Endodermal cell (in vitro differentiated cells): ENCODE measurements at regions not wholly inside any gene's neighbourhood (a gene's known extent, or its start where the extent isn't known, plus 50 kb on each side); places are given as distances from the start of the nearest gene placed in this dataset.

Experiments
- DNase-seq: peaks from one replicate; pipeline ENCODE4 v3.0.0-alpha.2; 2017
- H3K27ac ChIP-seq: 2 replicates; pipeline ENCODE4 v1.5.1; 2013; ENCODE audit warnings: mild to moderate bottlenecking, low read depth, low read length, moderate library complexity
- H3K27me3 ChIP-seq: 2 replicates; pipeline ENCODE4 v1.6.1; 2013; ENCODE audit warnings: mild to moderate bottlenecking, low read length, moderate library complexity; ENCODE audit not compliant: insufficient read depth, control insufficient read depth, poor library complexity, severe bottlenecking
- H3K36me3 ChIP-seq: 2 replicates; pipeline ENCODE4 v1.7.0; 2013; ENCODE audit warnings: mild to moderate bottlenecking, low read length, moderate library complexity; ENCODE audit not compliant: control insufficient read depth, insufficient read depth
- H3K4me1 ChIP-seq: one replicate; pipeline ENCODE4 v1.7.0; 2013; ENCODE audit warnings: low read length; ENCODE audit not compliant: control insufficient read depth, insufficient read depth
- H3K4me3 ChIP-seq: 2 replicates; pipeline ENCODE4 v1.5.1; 2013; ENCODE audit warnings: mild to moderate bottlenecking, low read length, moderate library complexity
- H3K9ac ChIP-seq: 2 replicates; pipeline ENCODE4 v1.6.1; 2013; ENCODE audit warnings: mild to moderate bottlenecking, low read length, moderate library complexity; ENCODE audit not compliant: poor library complexity, severe bottlenecking; ENCODE audit errors: extremely low read depth
- H3K9me3 ChIP-seq: 2 replicates; pipeline ENCODE4 v1.6.1; 2013; ENCODE audit warnings: mild to moderate bottlenecking, low read length, moderate library complexity; ENCODE audit not compliant: control insufficient read depth
- H3K27ac Mint-ChIP-seq: 2 replicates; pipeline ENCODE4 v1.8.0; 2020; ENCODE audit warnings: mixed read lengths
- H3K27me3 Mint-ChIP-seq: 2 replicates; pipeline ENCODE4 v1.8.0; 2021; ENCODE audit warnings: mild to moderate bottlenecking, mixed read lengths; ENCODE audit not compliant: insufficient read depth
- H3K36me3 Mint-ChIP-seq: 2 replicates; pipeline ENCODE4 v1.8.0; 2020; ENCODE audit warnings: low read depth, mixed read lengths
- H3K4me1 Mint-ChIP-seq: 2 replicates; pipeline ENCODE4 v1.8.0; 2020; ENCODE audit warnings: mixed read lengths
- H3K4me3 Mint-ChIP-seq: 2 replicates; pipeline ENCODE4 v1.8.0; 2020; ENCODE audit warnings: mild to moderate bottlenecking, moderate library complexity, mixed read lengths
- H3K9me3 Mint-ChIP-seq: 2 replicates; pipeline ENCODE4 v1.8.0; 2020; ENCODE audit warnings: mild to moderate bottlenecking, mixed read lengths
- CTCF ChIP-seq: fragments of 200-600 bp; sonication (generic); conservative IDR thresholded peaks from 2 replicates; pipeline ENCODE4 v1.5.0; 2021; ENCODE audit warnings: antibody characterized with exemption, mild to moderate bottlenecking
- WGBS, 2 experiments: methylation state at CpG; one replicate each; pipeline versions ENCODE4 v1.1.5 to v1.1.7; 2013; ENCODE audit warnings: missing lambda C conversion rate in 2 of 2, mixed read lengths in 1 of 2; ENCODE audit not compliant: insufficient coverage in 1 of 2, insufficient read length in 1 of 2; 5-methylcytosine and 5-hydroxymethylcytosine counted together

GRCh38 chr10:2019281-2019680 is 282.0 kb upstream of the ADARB2 start:
- no peak for TF ChIP-seq CTCF
- H3K27me3 ChIP-seq, result no peaks in the 10 kb centered on the region
- no peak overlapping the region for H3K9ac ChIP-seq
- Mint-ChIP-seq H3K27ac (no peak overlapping the region), H3K36me3 (no peaks in the 10 kb centered on the region), H3K27me3 (no peaks in the 10 kb centered on the region), H3K4me3 (no peak overlapping the region), H3K4me1 (no peaks in the 10 kb centered on the region), H3K9me3 (no peaks in the 10 kb centered on the region)
- H3K9me3 ChIP-seq, result no peaks in the 10 kb centered on the region
- no peaks in the 10 kb centered on the region for H3K4me1 ChIP-seq
- no peak for DNase-seq
- no peak overlapping the region for H3K27ac ChIP-seq
- WGBS, 2 experiments, result 100% methylated on average over 3 of the region's 3 CpGs; no CpG with 5 or more reads in 1 of the 2 experiments
- H3K4me3 ChIP-seq, result no peak overlapping the region
- no peaks in the 10 kb centered on the region for H3K36me3 ChIP-seq

- no peaks in the 10 kb centered on the region for H3K9me3 Mint-ChIP-seq
- H3K4me3 Mint-ChIP-seq, result no peak overlapping the region
- no peaks in the 10 kb centered on the region for H3K36me3 ChIP-seq
- H3K9me3 ChIP-seq, result no peaks in the 10 kb centered on the region
- no peaks in the 10 kb centered on the region for H3K4me1 ChIP-seq
- no peak overlapping the region for H3K27ac Mint-ChIP-seq
- H3K27me3 ChIP-seq, result no peaks in the 10 kb centered on the region
- H3K4me1 Mint-ChIP-seq, result no peaks in the 10 kb centered on the region
- H3K9ac ChIP-seq, result no peak overlapping the region
- no peaks in the 10 kb centered on the region for H3K27me3 Mint-ChIP-seq
- WGBS, 2 experiments, result 95 to 97% methylated on average over 6 to 12 of the region's 12 CpGs
- H3K36me3 Mint-ChIP-seq, result no peaks in the 10 kb centered on the region
- no peak for DNase-seq
- no peak overlapping the region for H3K4me3 ChIP-seq
- no peak for TF ChIP-seq CTCF
- no peak overlapping the region for H3K27ac ChIP-seq
These were observed 277.2 kb upstream of the ADARB2 start for GRCh38 chr10:2014541-2014940.

- Histone ChIP-seq H3K27ac (no peak overlapping the region), H3K27me3 (no peaks in the 10 kb centered on the region), H3K36me3 (no peaks in the 10 kb centered on the region), H3K9ac (no peak overlapping the region), H3K4me1 (no peaks in the 10 kb centered on the region), H3K9me3 (no peaks in the 10 kb centered on the region), H3K4me3 (no peak overlapping the region)
- H3K27ac Mint-ChIP-seq, result no peak overlapping the region
- no peaks in the 10 kb centered on the region for H3K27me3 Mint-ChIP-seq
- no peaks in the 10 kb centered on the region for H3K9me3 Mint-ChIP-seq
- no peak for DNase-seq
- H3K4me1 Mint-ChIP-seq, result no peaks in the 10 kb centered on the region
- TF ChIP-seq CTCF, result no peak
- H3K4me3 Mint-ChIP-seq, result no peak overlapping the region
- 87 to 100% methylated on average over 2 to 5 of the region's 5 CpGs for whole genome bisulfite sequencing, 2 experiments
- H3K36me3 Mint-ChIP-seq, result no peaks in the 10 kb centered on the region
These were observed 274.9 kb upstream of the ADARB2 start for GRCh38 chr10:2012209-2012608.
